ENCODE measurements at regions not wholly inside any gene's neighbourhood (a gene's known extent, or its start where the extent isn't known, plus 50 kb on each side); places are given as distances from the start of the nearest gene placed in this dataset.

- DNase-seq, result no peak
These were observed 456.2 kb downstream of the FOXG1 start for GRCh38 chr14:29222671-29223268.

GRCh38 chr14:29223947-29224346, 457.4 kb downstream of the FOXG1 start:
- no peak for DNase-seq

GRCh38 chr14:29227631-29228030, 461.0 kb downstream of the FOXG1 start:
- no peak for DNase-seq

- DNase-seq, result no peak
These were observed 465.6 kb downstream of the FOXG1 start for GRCh38 chr14:29232153-29232552.

- DNase-seq, result no peak
These were observed 466.1 kb downstream of the FOXG1 start for GRCh38 chr14:29232711-29233110.

- no peak for DNase-seq
These were observed 466.6 kb downstream of the FOXG1 start for GRCh38 chr14:29233188-29233587.

GRCh38 chr14:29235991-29236390, 469.4 kb downstream of the FOXG1 start:
- DNase-seq, result no peak

- DNase-seq, result no peak
These were observed 469.8 kb downstream of the FOXG1 start for GRCh38 chr14:29236401-29236800.

- no peak for DNase-seq
These were observed 470.3 kb downstream of the FOXG1 start for GRCh38 chr14:29236848-29237247.

GRCh38 chr14:29240066-29240465, 473.5 kb downstream of the FOXG1 start:
- no peak for DNase-seq

- DNase-seq, result no peak
These were observed 476.5 kb downstream of the FOXG1 start for GRCh38 chr14:29242755-29243754.

- DNase-seq, result no peak
These were observed 489.1 kb downstream of the FOXG1 start for GRCh38 chr14:29255692-29256091.

- no peak for DNase-seq
These were observed 496.4 kb downstream of the FOXG1 start for GRCh38 chr14:29262979-29263378.

- DNase-seq, result no peak
These were observed 498.3 kb downstream of the FOXG1 start for GRCh38 chr14:29264865-29265264.

- no peak for DNase-seq
These were observed 499.3 kb downstream of the FOXG1 start for GRCh38 chr14:29265852-29266251.

- no peak for DNase-seq
These were observed 505.1 kb downstream of the FOXG1 start for GRCh38 chr14:29271669-29272068.

GRCh38 chr14:29273513-29273912, 506.9 kb downstream of the FOXG1 start:
- no peak for DNase-seq

- no peak for DNase-seq
These were observed 508.5 kb downstream of the FOXG1 start for GRCh38 chr14:29274890-29275596.

- DNase-seq, result no peak
These were observed 512.0 kb downstream of the FOXG1 start for GRCh38 chr14:29278301-29279263.

- DNase-seq, result no peak
These were observed 515.6 kb downstream of the FOXG1 start for GRCh38 chr14:29282169-29282568.

- no peak for DNase-seq
These were observed 523.9 kb downstream of the FOXG1 start for GRCh38 chr14:29290441-29290840.

GRCh38 chr14:29299372-29299771, 532.8 kb downstream of the FOXG1 start:
- DNase-seq, result no peak
